ENCODE measurements at regions not wholly inside any gene's neighbourhood (a gene's known extent, or its start where the extent isn't known, plus 50 kb on each side); places are given as distances from the start of the nearest gene placed in this dataset.

- no peak for DNase-seq (ENCODE audit: low read depth)
Observed at GRCh38 chr7:91526404-91526803, 262.2 kb downstream of the FZD1 start.

DNA sequence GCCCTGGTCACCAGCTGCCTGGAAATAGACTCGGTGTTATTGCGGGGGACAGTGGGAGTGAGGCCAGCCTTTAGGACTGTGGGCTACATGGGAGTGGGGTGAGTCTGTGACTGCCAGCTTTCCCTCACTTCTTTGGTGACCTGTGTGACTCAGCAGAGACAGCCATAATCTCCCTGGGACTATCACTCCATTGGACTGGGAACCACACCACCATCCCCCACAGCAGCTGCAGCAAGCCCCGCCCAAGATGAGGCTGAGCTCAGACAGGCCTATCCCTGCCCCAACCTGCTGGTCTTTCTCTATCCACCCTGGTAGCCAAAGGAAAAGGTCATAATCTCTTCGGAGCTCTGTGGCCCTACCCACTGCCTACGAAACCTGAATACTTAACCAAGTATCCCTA lies 263.2 kb downstream of the FZD1 start:
- TF ChIP-seq, protein P1, sequence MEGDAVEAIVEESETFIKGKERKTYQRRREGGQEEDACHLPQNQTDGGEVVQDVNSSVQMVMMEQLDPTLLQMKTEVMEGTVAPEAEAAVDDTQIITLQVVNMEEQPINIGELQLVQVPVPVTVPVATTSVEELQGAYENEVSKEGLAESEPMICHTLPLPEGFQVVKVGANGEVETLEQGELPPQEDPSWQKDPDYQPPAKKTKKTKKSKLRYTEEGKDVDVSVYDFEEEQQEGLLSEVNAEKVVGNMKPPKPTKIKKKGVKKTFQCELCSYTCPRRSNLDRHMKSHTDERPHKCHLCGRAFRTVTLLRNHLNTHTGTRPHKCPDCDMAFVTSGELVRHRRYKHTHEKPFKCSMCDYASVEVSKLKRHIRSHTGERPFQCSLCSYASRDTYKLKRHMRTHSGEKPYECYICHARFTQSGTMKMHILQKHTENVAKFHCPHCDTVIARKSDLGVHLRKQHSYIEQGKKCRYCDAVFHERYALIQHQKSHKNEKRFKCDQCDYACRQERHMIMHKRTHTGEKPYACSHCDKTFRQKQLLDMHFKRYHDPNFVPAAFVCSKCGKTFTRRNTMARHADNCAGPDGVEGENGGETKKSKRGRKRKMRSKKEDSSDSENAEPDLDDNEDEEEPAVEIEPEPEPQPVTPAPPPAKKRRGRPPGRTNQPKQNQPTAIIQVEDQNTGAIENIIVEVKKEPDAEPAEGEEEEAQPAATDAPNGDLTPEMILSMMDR (IDR thresholded peaks at IDR 0.05; ENCODE audit: insufficient read depth, low read depth, low read length): no peak
- DNase-seq (ENCODE audit: low read depth): no peak
- no peak overlapping the region for H3K4me3 ChIP-seq (ENCODE audit: low read depth, low read length)

More at GRCh38 chr7:91526404-91526803, 262.2 kb downstream of the FZD1 start:
- H3K4me3 ChIP-seq (ENCODE audit: low read depth, low read length): no peak overlapping the region
- TF ChIP-seq, protein P1 (IDR thresholded peaks at IDR 0.05; ENCODE audit: insufficient read depth, low read depth, low read length): no peak

- TF ChIP-seq, protein P1 (IDR thresholded peaks at IDR 0.05; ENCODE audit: insufficient read depth, low read depth, low read length): no peak
Observed at GRCh38 chr7:91533996-91534395, 269.8 kb downstream of the FZD1 start.

DNA sequence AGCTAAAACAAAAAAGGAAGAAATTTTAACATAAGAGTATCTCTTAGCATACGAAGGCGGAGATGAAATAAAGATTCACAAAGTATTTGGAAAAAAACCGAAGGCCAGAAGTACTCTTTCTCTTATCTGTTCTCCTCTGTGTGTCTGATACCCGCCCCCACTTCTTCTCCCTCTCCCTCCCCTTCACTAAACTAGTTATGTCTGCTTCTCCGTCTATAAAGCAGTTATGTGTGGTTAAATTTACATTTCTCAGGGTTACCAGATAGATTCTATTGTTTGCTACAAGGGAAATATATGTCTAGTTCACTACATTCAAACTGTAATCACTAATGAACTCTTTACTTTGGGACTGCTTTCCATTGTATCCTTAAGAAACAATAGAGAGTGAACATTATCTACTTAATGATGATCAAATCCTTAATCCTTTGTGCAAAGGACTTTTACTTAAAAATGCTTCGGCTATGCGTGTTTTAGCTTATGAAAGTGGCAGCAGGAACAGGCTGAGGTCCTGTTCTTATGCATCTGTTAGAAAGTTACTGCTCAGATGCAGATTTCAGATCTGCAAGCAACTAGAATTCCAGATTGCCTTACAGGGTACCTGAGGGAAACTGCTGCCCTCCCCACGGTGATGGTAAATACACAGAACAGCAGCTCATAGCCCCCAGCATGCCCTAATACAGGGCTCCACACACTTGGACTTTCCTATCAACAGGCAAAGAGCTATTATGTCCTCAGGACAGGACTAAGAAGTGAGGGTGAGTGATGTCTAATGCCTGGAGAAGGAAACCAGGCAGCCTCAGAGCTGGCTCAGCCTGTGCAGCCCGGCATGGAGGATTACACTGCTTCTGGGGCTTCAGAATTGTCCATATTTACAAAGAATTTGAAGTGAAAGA lies 273.3 kb downstream of the FZD1 start:
- DNase-seq (ENCODE audit: low read depth): no peak
- TF ChIP-seq, protein P1 (IDR thresholded peaks at IDR 0.05; ENCODE audit: insufficient read depth, low read depth, low read length): no peak
- H3K4me3 ChIP-seq (ENCODE audit: low read depth, low read length): no peak overlapping the region

More at GRCh38 chr7:91533996-91534395, 269.8 kb downstream of the FZD1 start:
- no peak overlapping the region for H3K4me3 ChIP-seq (ENCODE audit: low read depth, low read length)
- no peak for DNase-seq (ENCODE audit: low read depth)

DNA sequence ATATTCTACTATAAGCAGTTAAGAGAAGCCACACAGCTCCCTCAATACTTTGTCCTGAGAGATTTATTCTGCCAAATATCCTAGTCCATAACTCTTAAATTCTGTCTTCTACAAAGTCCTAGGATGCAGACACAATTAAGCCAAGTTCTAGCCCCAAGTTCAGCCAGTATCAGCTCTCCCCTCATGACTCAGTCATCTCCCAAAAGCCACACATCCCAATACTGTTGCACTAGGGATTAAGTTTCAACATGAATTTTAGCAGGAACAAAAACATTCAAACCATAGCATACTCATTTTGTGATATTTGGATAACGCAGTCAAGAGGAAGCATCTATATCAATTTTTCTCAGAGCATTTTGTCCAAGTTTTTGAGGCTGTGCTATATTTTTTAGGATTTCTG lies 277.4 kb downstream of the FZD1 start:
- no peak for DNase-seq (ENCODE audit: low read depth)
- no peak overlapping the region for H3K4me3 ChIP-seq (ENCODE audit: low read depth, low read length)
- TF ChIP-seq, protein P1 (IDR thresholded peaks at IDR 0.05; ENCODE audit: insufficient read depth, low read depth, low read length): no peak

DNA sequence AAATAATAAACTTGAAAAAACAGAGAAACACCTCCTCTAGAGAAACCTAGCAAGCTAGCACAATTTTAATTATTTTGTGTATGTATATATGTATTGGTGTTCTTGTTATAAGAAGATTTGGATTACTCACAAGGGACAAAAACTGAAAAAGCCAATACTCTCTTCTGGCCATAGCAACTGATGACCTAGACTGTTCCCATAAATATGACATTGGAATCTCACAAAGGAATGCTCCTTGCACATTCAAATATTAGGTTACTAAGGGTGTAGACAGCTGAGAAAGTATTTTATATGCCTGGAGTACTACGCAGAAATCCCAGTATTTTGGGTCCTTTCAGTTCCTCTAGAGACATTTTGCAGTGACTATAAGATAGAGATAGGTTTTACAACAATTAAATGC lies 279.4 kb downstream of the FZD1 start:
- H3K4me3 ChIP-seq (ENCODE audit: low read depth, low read length): no peak overlapping the region
- DNase-seq (ENCODE audit: low read depth): no peak
- TF ChIP-seq, protein P1 (IDR thresholded peaks at IDR 0.05; ENCODE audit: insufficient read depth, low read depth, low read length): no peak
